ENCODE measurements at regions not wholly inside any gene's neighbourhood (a gene's known extent, or its start where the extent isn't known, plus 50 kb on each side); places are given as distances from the start of the nearest gene placed in this dataset.

- Mint-ChIP-seq H3K27ac (no peak overlapping the region), H3K4me3 (no peak overlapping the region), H3K36me3 (ENCODE audit: low read depth) (no peaks in the 10 kb centered on the region), H3K4me1 (peaks cover 22% of the 10 kb centered on the region), H3K9me3 (peaks cover 11% of the 10 kb centered on the region), H3K27me3 (ENCODE audit: low read depth) (no peaks in the 10 kb centered on the region)
- TF ChIP-seq, protein P1, sequence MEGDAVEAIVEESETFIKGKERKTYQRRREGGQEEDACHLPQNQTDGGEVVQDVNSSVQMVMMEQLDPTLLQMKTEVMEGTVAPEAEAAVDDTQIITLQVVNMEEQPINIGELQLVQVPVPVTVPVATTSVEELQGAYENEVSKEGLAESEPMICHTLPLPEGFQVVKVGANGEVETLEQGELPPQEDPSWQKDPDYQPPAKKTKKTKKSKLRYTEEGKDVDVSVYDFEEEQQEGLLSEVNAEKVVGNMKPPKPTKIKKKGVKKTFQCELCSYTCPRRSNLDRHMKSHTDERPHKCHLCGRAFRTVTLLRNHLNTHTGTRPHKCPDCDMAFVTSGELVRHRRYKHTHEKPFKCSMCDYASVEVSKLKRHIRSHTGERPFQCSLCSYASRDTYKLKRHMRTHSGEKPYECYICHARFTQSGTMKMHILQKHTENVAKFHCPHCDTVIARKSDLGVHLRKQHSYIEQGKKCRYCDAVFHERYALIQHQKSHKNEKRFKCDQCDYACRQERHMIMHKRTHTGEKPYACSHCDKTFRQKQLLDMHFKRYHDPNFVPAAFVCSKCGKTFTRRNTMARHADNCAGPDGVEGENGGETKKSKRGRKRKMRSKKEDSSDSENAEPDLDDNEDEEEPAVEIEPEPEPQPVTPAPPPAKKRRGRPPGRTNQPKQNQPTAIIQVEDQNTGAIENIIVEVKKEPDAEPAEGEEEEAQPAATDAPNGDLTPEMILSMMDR (IDR thresholded peaks at IDR 0.05; ENCODE audit: unreplicated experiment in 3 of 3): no peak
Observed at GRCh38 chr5:124121198-124121597, 609.2 kb downstream of the CSNK1G3 start.

DNA sequence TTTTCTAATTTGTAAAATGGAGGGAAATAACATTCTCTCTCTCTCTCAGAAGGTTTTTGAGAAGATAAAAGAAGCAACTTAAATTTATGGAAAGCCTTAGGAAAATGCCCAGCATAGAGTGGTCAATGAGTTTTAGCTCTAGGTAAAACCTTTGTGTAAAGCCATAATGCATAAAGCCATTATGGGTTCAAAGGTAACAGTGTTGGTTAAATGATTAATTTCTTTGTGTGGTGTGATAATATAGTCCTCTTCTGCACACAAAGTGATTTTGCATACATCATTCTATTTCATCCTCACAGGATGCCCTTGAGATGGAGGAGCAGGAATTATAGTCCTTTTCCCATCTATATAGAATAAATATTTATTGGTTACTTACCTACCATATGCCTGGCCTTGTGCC is 602.9 kb downstream of the CSNK1G3 start:
- Mint-ChIP-seq H3K27ac (peak overlapping the region in 1 of 3 experiments; percentile 66), H3K4me3 (no peak overlapping the region), H3K4me1 (no peaks in the 10 kb centered on the region), H3K27me3 (ENCODE audit: low read depth) (peaks cover 7% of the 10 kb centered on the region), H3K9me3 (peaks cover 4% of the 10 kb centered on the region), H3K36me3 (ENCODE audit: low read depth) (no peaks in the 10 kb centered on the region)
- TF ChIP-seq, protein P1 (IDR thresholded peaks at IDR 0.05; ENCODE audit: unreplicated experiment in 3 of 3): no peak

GRCh38 chr5:124111886-124112285 is 599.9 kb downstream of the CSNK1G3 start:
- TF ChIP-seq, protein P1 (IDR thresholded peaks at IDR 0.05; ENCODE audit: unreplicated experiment in 3 of 3): no peak
- Mint-ChIP-seq H3K9me3 (no peaks in the 10 kb centered on the region), H3K27me3 (ENCODE audit: low read depth) (peaks cover 9% of the 10 kb centered on the region), H3K36me3 (ENCODE audit: low read depth) (no peaks in the 10 kb centered on the region), H3K4me1 (no peaks in the 10 kb centered on the region), H3K4me3 (no peak overlapping the region), H3K27ac (no peak overlapping the region)

- TF ChIP-seq, protein P1 (IDR thresholded peaks at IDR 0.05; ENCODE audit: unreplicated experiment in 3 of 3): no peak
- H3K36me3 Mint-ChIP-seq (ENCODE audit: low read depth): no peaks in the 10 kb centered on the region
- H3K4me1 Mint-ChIP-seq: no peaks in the 10 kb centered on the region
- H3K9me3 Mint-ChIP-seq: no peaks in the 10 kb centered on the region
- H3K27me3 Mint-ChIP-seq (ENCODE audit: low read depth): peaks cover 11% of the 10 kb centered on the region
- no peak overlapping the region for H3K4me3 Mint-ChIP-seq
- H3K27ac Mint-ChIP-seq: no peak overlapping the region
Observed at GRCh38 chr5:124110942-124111341, 599.0 kb downstream of the CSNK1G3 start.

- TF ChIP-seq, protein P1 (IDR thresholded peaks at IDR 0.05; ENCODE audit: unreplicated experiment in 3 of 3): no peak
- Mint-ChIP-seq H3K27ac (no peak overlapping the region), H3K4me1 (peaks cover 10% of the 10 kb centered on the region), H3K36me3 (ENCODE audit: low read depth) (no peaks in the 10 kb centered on the region), H3K27me3 (ENCODE audit: low read depth) (peaks cover 8% of the 10 kb centered on the region), H3K9me3 (no peaks in the 10 kb centered on the region), H3K4me3 (no peak overlapping the region)
Observed at GRCh38 chr5:124105326-124105725, 593.3 kb downstream of the CSNK1G3 start.

GRCh38 chr5:124104821-124105220 is 592.8 kb downstream of the CSNK1G3 start:
- peaks cover 10% of the 10 kb centered on the region for H3K4me1 Mint-ChIP-seq
- H3K27me3 Mint-ChIP-seq (ENCODE audit: low read depth): peaks cover 4% of the 10 kb centered on the region
- no peaks in the 10 kb centered on the region for H3K9me3 Mint-ChIP-seq
- no peak overlapping the region for H3K27ac Mint-ChIP-seq
- TF ChIP-seq, protein P1 (IDR thresholded peaks at IDR 0.05; ENCODE audit: unreplicated experiment in 3 of 3): no peak
- H3K4me3 Mint-ChIP-seq: no peak overlapping the region
- no peaks in the 10 kb centered on the region for H3K36me3 Mint-ChIP-seq (ENCODE audit: low read depth)

Data from nephron (organoid).